Gastroesophageal sphincter (tissue), 3 donors: ENCODE measurements at regions not wholly inside any gene's neighbourhood (a gene's known extent, or its start where the extent isn't known, plus 50 kb on each side); places are given as distances from the start of the nearest gene placed in this dataset.

Experiments used
- POLR2A ChIP-seq, 2 donors: fragments of 450-650 bp; IDR thresholded peaks; one replicate each; pipeline ENCODE4 v1.6.1; 2017; ENCODE audit warnings: antibody characterized with exemption in 2 of 2, mild to moderate bottlenecking in 2 of 2, moderate library complexity in 1 of 2
- TF ChIP-seq, protein P1 (sequence below), 4 experiments: fragments of 200-600 bp in 2 of 4; fragments of 450-650 bp in 2 of 4; sonication (generic) in 1 of 4; IDR thresholded peaks; one replicate each; pipeline ENCODE4 v1.5.1; 2017 to 2019; ENCODE audit warnings: antibody characterized with exemption in 4 of 4, mild to moderate bottlenecking in 2 of 4, moderate library complexity in 2 of 4

DNA sequence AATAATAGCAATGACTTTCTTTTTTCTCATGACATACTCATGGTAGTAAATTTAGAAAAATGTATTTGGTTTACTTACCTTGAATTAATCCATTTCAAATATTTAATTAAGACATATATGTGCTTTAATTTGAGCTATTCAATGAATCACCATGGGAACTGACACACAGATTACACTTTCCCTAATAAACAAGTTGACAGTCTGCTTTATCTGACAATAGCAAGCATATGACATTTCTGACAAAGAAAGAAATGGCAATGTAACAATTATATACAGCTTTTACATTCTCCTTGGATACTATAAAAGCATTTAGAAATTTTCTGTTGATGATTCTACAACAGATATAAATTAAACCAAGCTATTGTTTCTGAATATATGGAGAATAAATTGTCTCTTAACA lies 382.5 kb downstream of the CYLC2 start:
- no peak for TF ChIP-seq POLR2A (IDR thresholded peaks at IDR 0.05)
- TF ChIP-seq, protein P1, sequence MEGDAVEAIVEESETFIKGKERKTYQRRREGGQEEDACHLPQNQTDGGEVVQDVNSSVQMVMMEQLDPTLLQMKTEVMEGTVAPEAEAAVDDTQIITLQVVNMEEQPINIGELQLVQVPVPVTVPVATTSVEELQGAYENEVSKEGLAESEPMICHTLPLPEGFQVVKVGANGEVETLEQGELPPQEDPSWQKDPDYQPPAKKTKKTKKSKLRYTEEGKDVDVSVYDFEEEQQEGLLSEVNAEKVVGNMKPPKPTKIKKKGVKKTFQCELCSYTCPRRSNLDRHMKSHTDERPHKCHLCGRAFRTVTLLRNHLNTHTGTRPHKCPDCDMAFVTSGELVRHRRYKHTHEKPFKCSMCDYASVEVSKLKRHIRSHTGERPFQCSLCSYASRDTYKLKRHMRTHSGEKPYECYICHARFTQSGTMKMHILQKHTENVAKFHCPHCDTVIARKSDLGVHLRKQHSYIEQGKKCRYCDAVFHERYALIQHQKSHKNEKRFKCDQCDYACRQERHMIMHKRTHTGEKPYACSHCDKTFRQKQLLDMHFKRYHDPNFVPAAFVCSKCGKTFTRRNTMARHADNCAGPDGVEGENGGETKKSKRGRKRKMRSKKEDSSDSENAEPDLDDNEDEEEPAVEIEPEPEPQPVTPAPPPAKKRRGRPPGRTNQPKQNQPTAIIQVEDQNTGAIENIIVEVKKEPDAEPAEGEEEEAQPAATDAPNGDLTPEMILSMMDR (IDR thresholded peaks at IDR 0.05), result no peak
